Neural progenitor cell (in vitro differentiated cells): ENCODE measurements at regions not wholly inside any gene's neighbourhood (a gene's known extent, or its start where the extent isn't known, plus 50 kb on each side); places are given as distances from the start of the nearest gene placed in this dataset.

Experiments
- DNase-seq: peaks from one replicate; pipeline ENCODE4 v3.0.0-alpha.2; 2016; ENCODE audit warnings: low spot score
- H2AFZ ChIP-seq: fragments of 200-600 bp; sonication (generic); replicated peaks from 2 replicates; pipeline ENCODE4 v1.6.1; 2016; ENCODE audit warnings: antibody characterized with exemption
- H3F3A ChIP-seq: fragments of 200-600 bp; sonication (generic); 2 replicates; pipeline ENCODE4 v1.6.1; 2016; ENCODE audit warnings: antibody characterized with exemption, low read depth
- H3K27ac ChIP-seq: fragments of 200-600 bp; sonication (generic); 2 replicates; pipeline ENCODE4 v1.5.1; 2016; ENCODE audit warnings: mild to moderate bottlenecking
- H3K27me3 ChIP-seq: fragments of 200-600 bp; sonication (generic); 2 replicates; pipeline ENCODE4 v1.6.1; 2016; ENCODE audit warnings: mild to moderate bottlenecking, moderate library complexity
- H3K36me3 ChIP-seq: fragments of 200-600 bp; sonication (generic); 2 replicates; pipeline ENCODE4 v1.5.1; 2016
- H3K4me1 ChIP-seq: fragments of 200-600 bp; sonication (generic); 2 replicates; pipeline ENCODE4 v1.6.1; 2016; ENCODE audit warnings: mixed run types
- H3K4me2 ChIP-seq: fragments of 200-600 bp; sonication (generic); 2 replicates; pipeline ENCODE4 v1.6.1; 2016
- H3K4me3 ChIP-seq: fragments of 200-600 bp; sonication (generic); 2 replicates; pipeline ENCODE4 v1.5.1; 2016
- H3K79me2 ChIP-seq: fragments of 200-600 bp; sonication (generic); 2 replicates; pipeline ENCODE4 v1.6.1; 2016; ENCODE audit warnings: low read depth
- H3K9ac ChIP-seq: fragments of 200-600 bp; sonication (generic); 2 replicates; pipeline ENCODE4 v1.6.1; 2016
- H3K9me3 ChIP-seq: fragments of 200-600 bp; sonication (generic); 2 replicates; pipeline ENCODE4 v1.5.1; 2016; ENCODE audit warnings: low read depth
- H4K20me1 ChIP-seq: fragments of 200-600 bp; sonication (generic); 2 replicates; pipeline ENCODE4 v1.6.1; 2016; ENCODE audit warnings: low read depth
- H3K27ac Mint-ChIP-seq: 3 replicates; pipeline ENCODE4 v1.8.0; 2021; ENCODE audit warnings: mixed read lengths
- H3K27me3 Mint-ChIP-seq: 2 replicates; pipeline ENCODE4 v1.8.0; 2022; ENCODE audit warnings: low read depth, mild to moderate bottlenecking, inconsistent platforms, moderate library complexity, mixed read lengths; ENCODE audit not compliant: insufficient read depth
- H3K36me3 Mint-ChIP-seq: 3 replicates; pipeline ENCODE4 v1.8.0; 2021; ENCODE audit warnings: mixed read lengths
- H3K4me1 Mint-ChIP-seq: 3 replicates; pipeline ENCODE4 v1.8.0; 2021; ENCODE audit warnings: mixed read lengths
- H3K4me3 Mint-ChIP-seq: 3 replicates; pipeline ENCODE4 v1.8.0; 2021; ENCODE audit warnings: mild to moderate bottlenecking, moderate library complexity, mixed read lengths
- H3K9me3 Mint-ChIP-seq: 3 replicates; pipeline ENCODE4 v1.8.0; 2020; ENCODE audit warnings: mixed read lengths
- CTCF ChIP-seq: fragments of 200-600 bp; sonication (generic); IDR thresholded peaks from 2 replicates; pipeline ENCODE4 v1.5.1; 2017; ENCODE audit warnings: antibody characterized with exemption, mild to moderate bottlenecking
- EZH2 ChIP-seq: fragments of 200-600 bp; sonication (generic); IDR thresholded peaks from 2 replicates; pipeline ENCODE4 v1.6.1; 2017; ENCODE audit warnings: antibody characterized with exemption, mild to moderate bottlenecking, moderate library complexity
- EZH2phosphoT487 ChIP-seq: fragments of 200-600 bp; sonication (generic); IDR thresholded peaks from 2 replicates; pipeline ENCODE4 v1.6.1; 2017; ENCODE audit warnings: antibody characterized with exemption

DNA sequence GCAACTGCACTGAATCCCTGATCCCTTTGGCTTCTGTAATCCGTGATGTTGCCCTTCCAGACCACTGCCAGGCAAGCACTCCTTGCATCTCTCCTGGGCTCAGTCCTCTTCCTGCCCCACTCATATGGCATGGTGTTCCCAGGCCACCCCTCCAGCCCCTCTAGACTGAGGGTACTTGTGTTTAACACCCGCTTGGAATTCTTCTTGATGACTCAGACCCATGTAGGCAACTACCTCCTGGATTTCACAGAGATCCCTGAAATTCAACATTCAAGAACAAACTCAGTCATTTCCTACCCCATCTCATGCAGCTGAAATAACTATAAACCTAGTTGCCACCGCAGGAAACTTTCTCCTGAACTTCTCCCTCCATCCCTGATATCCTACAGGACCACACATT, 541.9 kb upstream of the CDH11 start:
- Histone ChIP-seq H3K9me3 (no peaks in the 10 kb centered on the region), H3K4me1 (peaks cover 14% of the 10 kb centered on the region), H3K27ac (no peak overlapping the region), H3K27me3 (no peaks in the 10 kb centered on the region), H3K9ac (no peak overlapping the region), H4K20me1 (no peaks in the 10 kb centered on the region), H3K4me3 (no peak overlapping the region), H3F3A (peaks cover 8% of the 10 kb centered on the region), H3K36me3 (no peaks in the 10 kb centered on the region), H3K79me2 (no peaks in the 10 kb centered on the region), H3K4me2 (no peak overlapping the region), H2AFZ (no peak overlapping the region)
- Mint-ChIP-seq H3K4me3 (no peak overlapping the region), H3K9me3 (peaks cover 11% of the 10 kb centered on the region), H3K27ac (peak overlapping the region; percentile 5), H3K4me1 (peaks cover 40% of the 10 kb centered on the region), H3K36me3 (no peaks in the 10 kb centered on the region), H3K27me3 (peaks cover 10% of the 10 kb centered on the region)
- no peak for DNase-seq
- no peak for TF ChIP-seq EZH2
- TF ChIP-seq CTCF = no peak
- TF ChIP-seq EZH2phosphoT487 = no peak

GRCh38 chr16:65662256-65662655, 540.4 kb upstream of the CDH11 start:
- H3K27me3 Mint-ChIP-seq = peaks cover 13% of the 10 kb centered on the region
- Histone ChIP-seq H3K9me3 (no peaks in the 10 kb centered on the region), H3K4me2 (no peak overlapping the region), H2AFZ (no peak overlapping the region), H3K9ac (no peak overlapping the region), H3K27me3 (no peaks in the 10 kb centered on the region), H3K79me2 (no peaks in the 10 kb centered on the region), H3K4me1 (peaks cover 14% of the 10 kb centered on the region), H4K20me1 (no peaks in the 10 kb centered on the region), H3F3A (peaks cover 8% of the 10 kb centered on the region), H3K36me3 (no peaks in the 10 kb centered on the region), H3K27ac (no peak overlapping the region), H3K4me3 (no peak overlapping the region)
- H3K9me3 Mint-ChIP-seq = peaks cover 11% of the 10 kb centered on the region
- H3K4me3 Mint-ChIP-seq = no peak overlapping the region
- no peak overlapping the region for H3K27ac Mint-ChIP-seq
- DNase-seq = no peak
- peaks cover 47% of the 10 kb centered on the region for H3K4me1 Mint-ChIP-seq
- H3K36me3 Mint-ChIP-seq = no peaks in the 10 kb centered on the region
- TF ChIP-seq CTCF (no peak), EZH2 (no peak), EZH2phosphoT487 (no peak)

- Histone ChIP-seq H3K4me1 (peaks cover 11% of the 10 kb centered on the region), H3K4me3 (no peak overlapping the region), H4K20me1 (no peaks in the 10 kb centered on the region), H3K27me3 (no peaks in the 10 kb centered on the region), H3K27ac (no peak overlapping the region), H3F3A (peaks cover 4% of the 10 kb centered on the region), H3K9ac (no peak overlapping the region), H2AFZ (no peak overlapping the region), H3K79me2 (no peaks in the 10 kb centered on the region), H3K36me3 (no peaks in the 10 kb centered on the region), H3K9me3 (no peaks in the 10 kb centered on the region), H3K4me2 (no peak overlapping the region)
- no peaks in the 10 kb centered on the region for H3K36me3 Mint-ChIP-seq
- TF ChIP-seq EZH2 (no peak), EZH2phosphoT487 (no peak), CTCF (no peak)
- H3K27me3 Mint-ChIP-seq = peaks cover 13% of the 10 kb centered on the region
- H3K27ac Mint-ChIP-seq = no peak overlapping the region
- no peak for DNase-seq
- peaks cover 50% of the 10 kb centered on the region for H3K4me1 Mint-ChIP-seq
- no peak overlapping the region for H3K4me3 Mint-ChIP-seq
- H3K9me3 Mint-ChIP-seq = peaks cover 11% of the 10 kb centered on the region
Observed at GRCh38 chr16:65661558-65661957, 539.7 kb upstream of the CDH11 start.
